SK-N-MC (cell line): ENCODE measurements at regions not wholly inside any gene's neighbourhood (a gene's known extent, or its start where the extent isn't known, plus 50 kb on each side); places are given as distances from the start of the nearest gene placed in this dataset.

Experiments
- DNase-seq: peaks from one replicate; pipeline ENCODE4 v3.0.0-alpha.2; 2011; ENCODE audit warnings: low read depth, low spot score
- H3K27ac ChIP-seq: fragments of 200-600 bp; sonication (generic); 2 replicates; pipeline ENCODE4 v1.5.1; 2016; ENCODE audit warnings: mixed run types
- H3K36me3 ChIP-seq: fragments of 200-600 bp; sonication (generic); 2 replicates; pipeline ENCODE4 v1.6.1; 2017; ENCODE audit warnings: antibody characterized with exemption, low read length, mixed read lengths; ENCODE audit not compliant: insufficient read depth
- H3K4me3 ChIP-seq: fragments of 200-600 bp; sonication (generic); 2 replicates; pipeline ENCODE4 v1.5.1; 2016
- H3K9ac ChIP-seq: fragments of 200-600 bp; sonication (generic); 2 replicates; pipeline ENCODE4 v1.8.0; 2017; ENCODE audit warnings: mixed run types, mixed read lengths; ENCODE audit not compliant: insufficient read length
- H3K9me3 ChIP-seq: fragments of 200-600 bp; sonication (generic); 2 replicates; pipeline ENCODE4 v1.6.1; 2017; ENCODE audit warnings: low read depth, mild to moderate bottlenecking, antibody characterized with exemption, low read length, moderate library complexity, mixed read lengths
- EZH2 ChIP-seq: fragments of 200-600 bp; sonication (generic); IDR thresholded peaks from one replicate; pipeline ENCODE4 v1.6.1; 2017; ENCODE audit warnings: antibody characterized with exemption
- FOXP2 ChIP-seq: optimal IDR thresholded peaks from 2 replicates; pipeline ENCODE3; 2011; ENCODE audit warnings: mild to moderate bottlenecking, moderate library complexity; ENCODE audit not compliant: insufficient read depth; ENCODE audit errors: extremely low read length, control extremely low read depth
- POLR2AphosphoS5 ChIP-seq: IDR thresholded peaks from 2 replicates; pipeline ENCODE4 v1.6.1; 2012; ENCODE audit warnings: mild to moderate bottlenecking, low read depth, low read length, borderline replicate concordance

- DNase-seq, result no peak
- no peaks in the 10 kb centered on the region for H3K36me3 ChIP-seq
- no peaks in the 10 kb centered on the region for H3K9me3 ChIP-seq
- no peak overlapping the region for H3K27ac ChIP-seq
- H3K9ac ChIP-seq, result no peak overlapping the region
- TF ChIP-seq POLR2AphosphoS5, result no peak
- no peak for TF ChIP-seq FOXP2
- no peak for TF ChIP-seq EZH2
- no peak overlapping the region for H3K4me3 ChIP-seq
Observed at GRCh38 chr3:102125994-102126368, 276.7 kb downstream of the NFKBIZ start.

GRCh38 chr3:102129760-102130608 is 280.7 kb downstream of the NFKBIZ start:
- Histone ChIP-seq H3K9me3 (no peaks in the 10 kb centered on the region), H3K9ac (no peak overlapping the region), H3K36me3 (no peaks in the 10 kb centered on the region), H3K4me3 (no peak overlapping the region), H3K27ac (no peak overlapping the region)
- no peak for DNase-seq
- no peak for TF ChIP-seq POLR2AphosphoS5
- TF ChIP-seq EZH2, result no peak
- TF ChIP-seq FOXP2, result no peak

- no peak overlapping the region for H3K27ac ChIP-seq
- no peak for TF ChIP-seq POLR2AphosphoS5
- TF ChIP-seq FOXP2, result no peak
- no peak for TF ChIP-seq EZH2
- no peak overlapping the region for H3K4me3 ChIP-seq
- DNase-seq, result no peak
- H3K9me3 ChIP-seq, result no peaks in the 10 kb centered on the region
- no peak overlapping the region for H3K9ac ChIP-seq
- no peaks in the 10 kb centered on the region for H3K36me3 ChIP-seq
Observed at GRCh38 chr3:102132370-102132769, 283.1 kb downstream of the NFKBIZ start.

- TF ChIP-seq POLR2AphosphoS5, result no peak
- no peak for TF ChIP-seq EZH2
- TF ChIP-seq FOXP2, result no peak
- Histone ChIP-seq H3K9ac (no peak overlapping the region), H3K27ac (no peak overlapping the region), H3K36me3 (no peaks in the 10 kb centered on the region), H3K9me3 (no peaks in the 10 kb centered on the region), H3K4me3 (no peak overlapping the region)
- no peak for DNase-seq
Observed at GRCh38 chr3:102133376-102133775, 284.1 kb downstream of the NFKBIZ start.

GRCh38 chr3:102135316-102135715 is 286.0 kb downstream of the NFKBIZ start:
- no peak overlapping the region for H3K27ac ChIP-seq
- H3K4me3 ChIP-seq, result no peak overlapping the region
- H3K9ac ChIP-seq, result no peak overlapping the region
- H3K36me3 ChIP-seq, result no peaks in the 10 kb centered on the region
- no peak for DNase-seq
- no peaks in the 10 kb centered on the region for H3K9me3 ChIP-seq
- TF ChIP-seq POLR2AphosphoS5, result no peak
- no peak for TF ChIP-seq FOXP2
- no peak for TF ChIP-seq EZH2

- Histone ChIP-seq H3K36me3 (no peaks in the 10 kb centered on the region), H3K9ac (no peak overlapping the region), H3K27ac (no peak overlapping the region), H3K9me3 (no peaks in the 10 kb centered on the region), H3K4me3 (no peak overlapping the region)
- TF ChIP-seq EZH2 (no peak), FOXP2 (no peak), POLR2AphosphoS5 (no peak)
- DNase-seq, result no peak
Observed at GRCh38 chr3:102136183-102136582, 286.9 kb downstream of the NFKBIZ start.

GRCh38 chr3:102140116-102140515 is 290.8 kb downstream of the NFKBIZ start:
- Histone ChIP-seq H3K9me3 (no peaks in the 10 kb centered on the region), H3K27ac (no peak overlapping the region), H3K4me3 (no peak overlapping the region), H3K36me3 (no peaks in the 10 kb centered on the region), H3K9ac (no peak overlapping the region)
- DNase-seq, result no peak
- no peak for TF ChIP-seq EZH2
- TF ChIP-seq POLR2AphosphoS5, result no peak
- no peak for TF ChIP-seq FOXP2

GRCh38 chr3:102141096-102141927 is 292.0 kb downstream of the NFKBIZ start:
- TF ChIP-seq POLR2AphosphoS5 (no peak), EZH2 (no peak), FOXP2 (no peak)
- DNase-seq, result peak; percentile 68
- H3K36me3 ChIP-seq, result no peaks in the 10 kb centered on the region
- peak overlapping the region; percentile 32; the same call in 1 of the 2 replicates for H3K4me3 ChIP-seq
- peak overlapping the region; percentile 44; the same call in 1 of the 2 replicates for H3K27ac ChIP-seq
- no peak overlapping the region for H3K9ac ChIP-seq
- no peaks in the 10 kb centered on the region for H3K9me3 ChIP-seq

- H3K4me3 ChIP-seq, result 0 out of 2 replicates have a peak overlapping the region, but pooled peaks have one; percentile 13
- no peak overlapping the region for H3K27ac ChIP-seq
- no peaks in the 10 kb centered on the region for H3K36me3 ChIP-seq
- no peak overlapping the region for H3K9ac ChIP-seq
- TF ChIP-seq POLR2AphosphoS5 (no peak), FOXP2 (no peak)
- no peaks in the 10 kb centered on the region for H3K9me3 ChIP-seq
- DNase-seq, result no peak
Observed at GRCh38 chr3:102141928-102142239, 292.6 kb downstream of the NFKBIZ start.
